ENCODE measurements at regions not wholly inside any gene's neighbourhood (a gene's known extent, or its start where the extent isn't known, plus 50 kb on each side); places are given as distances from the start of the nearest gene placed in this dataset.

GRCh38 chr22:27412866-27413445 lies 388.6 kb downstream of the MN1 start:
- peaks cover 0 to 3% (median 0%) of the 10 kb centered on the region in 4 donors for H3K9me3 ChIP-seq (ENCODE audit: control insufficient read depth in 4 of 4, insufficient read depth in 3 of 4, low read length in 3 of 4)
- peaks cover 0 to 13% (median 5%) of the 10 kb centered on the region in 5 donors for H3K4me1 ChIP-seq (ENCODE audit: control insufficient read depth in 5 of 5, insufficient read depth in 5 of 5, low read length in 5 of 5)
- H3K27me3 ChIP-seq (ENCODE audit: control insufficient read depth in 3 of 3, insufficient read depth in 3 of 3, low read length in 2 of 3): no peaks in the 10 kb centered on the region
- H3K27ac ChIP-seq (ENCODE audit: low read depth in 1 of 2, low read length in 1 of 2): no peak overlapping the region
- H3K9ac ChIP-seq (ENCODE audit: insufficient read depth in 1 of 2, low read length in 2 of 2): no peak overlapping the region
- WGBS, 2 donors: 81 to 84% methylated on average over 7 of the region's 7 CpGs
- H3K4me3 ChIP-seq: no peak overlapping the region
- TF ChIP-seq CTCF (IDR thresholded peaks at IDR 0.05; ENCODE audit: control extremely low read depth, extremely low read depth): no peak
- DNase-seq: no peak
- no peak for ATAC-seq (ENCODE audit: insufficient read depth, low FRiP score)
- H3K36me3 ChIP-seq (ENCODE audit: control insufficient read depth in 4 of 4, insufficient read depth in 4 of 4, low read length in 4 of 4): no peaks in the 10 kb centered on the region

- ATAC-seq (ENCODE audit: insufficient read depth, low FRiP score) (no peak), DNase-seq (peak in 2 of 3 donors; percentile 30 to 47)
- Histone ChIP-seq H3K4me3 (no peak overlapping the region), H3K36me3 (ENCODE audit: control insufficient read depth in 4 of 4, insufficient read depth in 4 of 4, low read length in 4 of 4) (no peaks in the 10 kb centered on the region), H3K4me1 (ENCODE audit: control insufficient read depth in 5 of 5, insufficient read depth in 5 of 5, low read length in 5 of 5) (peaks cover 0 to 13% (median 5%) of the 10 kb centered on the region in 5 donors), H3K9me3 (ENCODE audit: control insufficient read depth in 4 of 4, insufficient read depth in 3 of 4, low read length in 3 of 4) (peaks cover 0 to 3% (median 0%) of the 10 kb centered on the region in 4 donors), H3K27me3 (ENCODE audit: control insufficient read depth in 3 of 3, insufficient read depth in 3 of 3, low read length in 2 of 3) (no peaks in the 10 kb centered on the region), H3K9ac (ENCODE audit: insufficient read depth in 1 of 2, low read length in 2 of 2) (no peak overlapping the region), H3K27ac (ENCODE audit: low read depth in 1 of 2, low read length in 1 of 2) (no peak overlapping the region)
- WGBS, 2 donors: 77 to 86% methylated on average over 3 of the region's 3 CpGs
- no peak for TF ChIP-seq CTCF (IDR thresholded peaks at IDR 0.05; ENCODE audit: control extremely low read depth, extremely low read depth)
Measured at GRCh38 chr22:27413702-27414101, 387.9 kb downstream of the MN1 start.

GRCh38 chr22:27416511-27417420 lies 384.8 kb downstream of the MN1 start:
- Histone ChIP-seq H3K27me3 (ENCODE audit: control insufficient read depth in 3 of 3, insufficient read depth in 3 of 3, low read length in 2 of 3) (no peaks in the 10 kb centered on the region), H3K4me1 (ENCODE audit: control insufficient read depth in 5 of 5, insufficient read depth in 5 of 5, low read length in 5 of 5) (peaks cover 0 to 30% (median 8%) of the 10 kb centered on the region in 5 donors), H3K9me3 (ENCODE audit: control insufficient read depth in 4 of 4, insufficient read depth in 3 of 4, low read length in 3 of 4) (peaks cover 0 to 3% (median 0%) of the 10 kb centered on the region in 4 donors), H3K27ac (ENCODE audit: low read depth in 1 of 2, low read length in 1 of 2) (no peak overlapping the region), H3K36me3 (ENCODE audit: control insufficient read depth in 4 of 4, insufficient read depth in 4 of 4, low read length in 4 of 4) (no peaks in the 10 kb centered on the region), H3K9ac (ENCODE audit: insufficient read depth in 1 of 2, low read length in 2 of 2) (no peak overlapping the region), H3K4me3 (no peak overlapping the region)
- ATAC-seq (ENCODE audit: insufficient read depth, low FRiP score) (no peak), DNase-seq (peak; percentile 83 to 86 (median 85))
- TF ChIP-seq CTCF (IDR thresholded peaks at IDR 0.05; ENCODE audit: control extremely low read depth, extremely low read depth): no peak
- WGBS, 2 donors: 12 to 18% methylated on average over 12 of the region's 12 CpGs

All from lung (tissue), 11 donors.